GM21619 (cell line): ENCODE measurements at regions not wholly inside any gene's neighbourhood (a gene's known extent, or its start where the extent isn't known, plus 50 kb on each side); places are given as distances from the start of the nearest gene placed in this dataset.

Source experiments
- ATAC-seq: cut with Tn5 transposase; IDR thresholded peaks from one replicate; pipeline ENCODE4 v1.9.1; 2021; ENCODE audit not compliant: unreplicated experiment

DNA sequence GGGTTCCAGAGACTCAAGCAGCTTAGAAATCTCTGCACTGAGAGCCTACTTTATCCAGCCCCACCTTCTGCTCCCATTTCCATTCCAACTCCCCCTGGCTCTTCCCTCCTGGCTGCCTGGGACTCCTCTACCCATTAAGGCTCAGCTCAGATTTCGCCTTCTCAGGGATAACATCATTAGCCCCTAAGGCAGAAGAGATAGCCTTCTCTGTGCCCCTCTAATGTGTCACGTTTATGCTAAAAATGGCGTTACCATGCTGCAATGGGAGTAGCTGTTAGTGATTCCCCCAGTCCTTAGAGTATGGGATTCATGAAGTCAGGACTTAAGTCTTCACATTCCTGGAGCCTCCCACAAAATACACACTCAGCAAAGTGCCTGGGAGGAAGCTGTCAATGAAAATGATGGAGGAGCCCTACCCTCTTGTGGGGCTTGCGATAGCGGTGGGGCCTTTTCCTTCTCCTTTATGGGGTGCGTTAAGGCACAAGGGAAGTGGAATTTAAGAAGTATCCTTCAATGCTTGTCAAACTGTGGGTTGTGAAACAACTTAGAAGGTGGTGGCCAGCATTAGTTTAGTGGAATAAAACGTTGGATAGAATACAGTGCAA, 144.7 kb upstream of the COPS8 start:
- ATAC-seq = no peak

DNA sequence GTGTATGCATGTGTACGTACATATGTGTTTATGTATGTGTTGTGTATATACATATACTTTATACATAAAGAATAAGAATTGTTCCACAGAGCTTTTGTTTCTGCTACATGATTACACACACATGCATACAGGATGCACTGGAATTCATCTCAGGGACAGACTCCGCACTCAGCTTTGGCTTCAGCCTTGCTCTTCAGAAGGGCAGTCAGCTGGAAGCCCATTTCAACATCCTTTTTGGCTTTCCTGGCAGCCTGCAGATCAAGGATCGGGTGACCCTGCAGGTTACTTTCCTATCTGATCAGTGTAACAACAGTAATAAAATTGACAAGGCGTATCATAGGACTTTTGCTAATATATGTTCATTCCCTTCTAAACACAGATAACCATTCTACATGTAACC, 144.1 kb upstream of the COPS8 start:
- ATAC-seq = no peak

- ATAC-seq = no peak
Observed at GRCh38 chr2:236942554-236942953, 143.1 kb upstream of the COPS8 start.

GRCh38 chr2:236943068-236943467, 142.6 kb upstream of the COPS8 start:
- no peak for ATAC-seq

- ATAC-seq = no peak
Observed at GRCh38 chr2:236943841-236944513, 141.7 kb upstream of the COPS8 start.

GRCh38 chr2:236944561-236944960, 141.1 kb upstream of the COPS8 start:
- ATAC-seq = no peak

DNA sequence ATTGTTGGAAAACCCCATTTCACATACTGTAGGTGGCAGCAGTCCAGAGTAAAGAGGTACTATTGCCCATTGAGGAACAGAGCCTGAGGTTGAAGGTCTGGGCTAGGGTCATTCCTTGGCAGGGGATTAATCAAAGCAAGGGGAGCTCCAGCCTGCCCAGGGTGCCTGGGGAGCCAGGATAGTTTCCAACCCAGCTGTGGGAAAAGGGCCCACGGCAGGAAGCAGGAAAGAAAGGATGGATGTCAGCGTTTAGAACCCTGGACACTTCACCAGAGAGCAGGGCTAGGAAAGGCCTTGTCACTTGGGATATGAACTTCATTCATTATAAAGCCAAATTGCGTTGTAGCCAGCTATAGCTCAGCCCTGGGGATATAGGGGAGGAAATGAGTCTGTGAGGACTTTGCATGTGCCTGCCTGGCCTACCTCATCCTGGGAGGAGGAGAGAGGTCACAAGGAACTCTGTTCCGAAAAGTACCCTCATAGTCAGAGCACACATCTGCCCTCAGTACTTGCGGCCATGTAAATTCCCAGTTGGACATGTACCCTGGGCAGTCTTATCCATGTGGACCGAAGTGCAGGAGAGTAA, 140.2 kb upstream of the COPS8 start:
- no peak for ATAC-seq

GRCh38 chr2:236946871-236947270, 138.8 kb upstream of the COPS8 start:
- ATAC-seq = no peak

DNA sequence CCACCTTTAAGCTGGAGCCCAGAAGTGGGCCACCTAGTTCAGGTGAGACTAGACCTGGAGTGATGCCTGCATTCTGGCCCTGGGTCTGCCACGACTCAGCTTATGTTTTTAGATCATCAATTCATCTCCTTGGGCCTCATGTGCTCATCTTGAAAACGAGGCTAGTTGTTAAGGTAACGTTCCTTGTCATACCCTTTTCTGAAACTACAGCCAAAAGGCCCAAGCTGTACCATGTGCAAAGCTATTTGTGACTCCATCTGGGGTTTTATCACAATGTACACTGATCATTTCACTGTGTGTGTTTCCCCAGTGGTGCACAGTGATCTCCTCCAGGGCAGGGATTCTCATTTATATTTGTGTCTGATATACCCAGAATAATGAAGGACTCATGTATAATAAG, 138.4 kb upstream of the COPS8 start:
- no peak for ATAC-seq

DNA sequence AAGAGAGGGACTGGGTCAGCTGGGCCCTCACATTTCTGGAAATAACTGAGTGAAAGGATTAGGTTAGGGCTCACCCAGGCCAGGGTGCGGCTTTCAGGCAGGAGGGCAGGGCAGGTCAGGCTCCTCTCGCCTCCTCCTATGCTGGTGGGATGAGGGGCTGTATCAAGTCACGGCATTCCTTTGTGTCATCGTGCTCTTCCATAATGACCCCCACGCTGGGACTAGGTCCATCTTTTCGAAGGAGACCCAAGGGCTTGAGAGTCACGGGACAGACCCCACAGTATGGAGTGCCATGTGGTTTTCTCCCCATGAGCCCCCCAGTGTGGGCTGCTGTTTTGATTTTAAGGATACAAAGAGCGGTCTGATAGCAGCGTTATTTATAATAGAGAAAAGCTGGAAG, 137.8 kb upstream of the COPS8 start:
- ATAC-seq = no peak

- ATAC-seq = no peak
Observed at GRCh38 chr2:236949089-236949905, 136.4 kb upstream of the COPS8 start.

DNA sequence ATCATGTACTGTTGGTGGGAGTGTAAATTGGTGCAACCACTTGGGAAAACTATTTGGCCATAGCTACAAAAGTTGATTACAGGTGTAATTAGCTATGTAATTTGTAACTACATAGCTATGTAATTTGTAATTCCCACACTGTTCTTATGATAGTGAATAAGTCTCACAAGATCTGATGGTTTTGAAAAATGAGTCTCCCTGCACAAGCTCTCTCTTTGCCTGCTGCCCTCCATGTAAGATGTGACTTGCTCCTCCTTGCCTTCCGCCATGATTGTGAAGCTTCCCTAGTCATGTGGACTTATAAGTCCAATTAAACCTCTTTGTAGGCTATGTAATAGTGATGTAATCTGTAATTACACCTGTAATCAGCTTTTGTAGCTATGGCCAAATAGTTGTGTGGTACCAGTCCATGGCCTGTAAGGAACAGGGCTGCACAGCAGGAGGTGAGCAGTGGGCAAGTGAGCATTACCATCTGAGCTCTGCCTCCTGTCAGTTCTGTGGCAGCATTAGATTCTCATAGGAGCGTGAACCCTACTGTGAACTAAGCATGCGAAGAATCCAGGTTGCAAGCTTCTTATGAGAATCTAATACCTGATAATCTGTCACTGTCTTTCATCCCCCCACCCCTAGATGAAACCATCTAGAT, 133.7 kb upstream of the COPS8 start:
- ATAC-seq = no peak

DNA sequence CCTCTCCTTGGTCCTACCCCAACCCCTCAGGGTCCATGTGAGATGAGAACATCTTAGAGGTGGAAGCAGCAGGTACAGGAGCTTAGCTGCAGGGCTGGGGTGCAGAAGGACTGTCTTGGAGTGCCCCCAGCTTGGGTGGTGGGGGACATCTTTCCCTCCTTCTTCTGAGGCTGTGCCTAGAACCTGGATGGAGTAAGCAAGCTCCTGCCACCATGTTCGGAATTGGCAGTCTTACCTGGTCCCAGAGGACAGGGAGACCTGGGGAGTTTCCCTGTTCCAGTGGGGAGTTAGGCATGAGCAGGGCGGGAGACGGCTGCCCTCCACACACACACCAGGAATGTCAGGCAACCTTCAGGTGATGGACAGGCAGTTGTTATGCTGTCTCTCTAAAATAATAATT, 131.0 kb upstream of the COPS8 start:
- no peak for ATAC-seq

- no peak for ATAC-seq
Observed at GRCh38 chr2:236955521-236956030, 130.1 kb upstream of the COPS8 start.

DNA sequence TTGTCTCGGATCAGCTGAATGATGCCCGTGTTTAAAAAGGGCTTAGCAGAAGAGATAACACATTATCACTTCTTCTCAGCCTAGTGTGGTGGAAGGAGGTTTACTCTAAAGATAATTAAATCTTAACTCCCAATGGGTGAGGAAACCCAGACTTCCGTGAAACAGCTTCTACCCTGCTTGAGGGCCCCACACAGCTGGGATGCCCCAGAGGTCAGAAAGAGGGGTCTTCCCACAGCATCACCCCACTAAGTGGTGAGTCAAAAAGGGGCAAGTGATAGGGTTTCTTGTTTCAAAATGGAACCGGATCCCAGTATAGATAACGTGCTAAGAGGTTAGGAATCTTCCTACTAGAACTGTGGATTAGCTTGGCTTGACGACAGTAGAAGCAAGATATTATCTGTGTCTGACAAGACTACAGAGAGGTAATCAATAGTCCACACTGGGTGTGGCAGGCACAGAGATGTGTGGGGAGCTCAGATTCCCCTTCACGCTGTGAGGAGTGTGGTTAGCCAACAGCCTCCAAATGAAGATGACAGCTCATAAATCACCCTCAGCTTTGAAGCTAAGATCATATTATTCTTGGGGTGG, 129.6 kb upstream of the COPS8 start:
- no peak for ATAC-seq

DNA sequence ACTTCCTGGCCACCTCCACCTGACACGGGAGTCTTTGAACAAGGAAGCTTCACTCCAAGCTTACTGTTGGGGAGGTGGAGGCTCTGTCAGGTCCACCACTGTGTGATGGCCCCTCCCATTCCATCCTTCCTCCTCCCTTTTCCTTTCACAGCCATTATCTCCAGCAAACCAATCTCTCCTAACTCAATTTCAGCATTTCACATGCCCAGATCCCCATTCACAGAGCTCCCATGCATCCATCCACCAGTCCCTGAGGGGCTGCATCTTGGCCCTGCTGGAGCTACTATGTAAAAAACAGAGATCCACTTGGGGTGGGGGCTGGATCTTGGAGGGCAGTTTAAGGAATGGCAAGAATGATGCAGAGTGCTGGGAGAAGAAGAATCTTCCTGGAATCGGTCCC, 129.0 kb upstream of the COPS8 start:
- no peak for ATAC-seq

GRCh38 chr2:236959036-236959435, 126.7 kb upstream of the COPS8 start:
- no peak for ATAC-seq

DNA sequence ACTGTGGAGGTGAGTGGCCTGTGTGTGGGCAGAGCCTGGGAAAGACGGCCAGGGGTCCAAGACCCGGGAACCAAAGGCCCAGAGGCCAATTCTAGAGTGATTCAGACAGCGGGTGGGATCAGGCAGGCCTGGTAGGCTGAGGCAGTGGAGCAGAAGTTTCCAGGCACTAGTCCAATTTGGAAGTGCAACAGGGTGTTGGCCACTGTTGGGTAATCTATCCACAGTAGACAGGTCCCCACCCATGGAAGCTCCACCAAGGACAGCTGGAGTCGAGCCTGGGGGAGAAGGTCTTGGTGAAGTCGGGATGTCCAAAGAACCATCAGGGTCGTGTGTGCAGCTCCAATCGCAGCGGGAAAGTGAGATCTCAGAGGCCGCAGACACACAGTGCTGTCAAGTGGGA, 125.8 kb upstream of the COPS8 start:
- no peak for ATAC-seq

GRCh38 chr2:236960531-236960930, 125.2 kb upstream of the COPS8 start:
- no peak for ATAC-seq

GRCh38 chr2:236962816-236963215, 122.9 kb upstream of the COPS8 start:
- no peak for ATAC-seq
